HEK293 (cell line): ENCODE measurements at regions not wholly inside any gene's neighbourhood (a gene's known extent, or its start where the extent isn't known, plus 50 kb on each side); places are given as distances from the start of the nearest gene placed in this dataset.

Source experiments
- CTCF ChIA-PET: fragments of 350-600 bp; formaldehyde crosslinking; extraction: SDS; loops from one replicate; lab custom pipeline; 2021; ENCODE audit warnings: antibody characterized with exemption; lab: Yijun Ruan, JAX
- POLR2A ChIA-PET: fragments of 300-600 bp; formaldehyde crosslinking; extraction: SDS; loops from one replicate; lab custom pipeline; 2020; ENCODE audit warnings: antibody characterized with exemption, inconsistent platforms; lab: Yijun Ruan, JAX
- H3K27ac ChIP-seq: fragments of 200-500 bp; sonication (Bioruptor generic); 2 replicates; pipeline ENCODE4 v1.5.1; 2014; ENCODE audit warnings: low read depth, low read length, control low read depth, inconsistent platforms; ENCODE audit errors: extremely low read depth
- H3K36me3 ChIP-seq, 2 experiments: fragments of 200-500 bp in 1 of 2; sonication (Bioruptor generic) in 1 of 2; 1 replicate in 1 of 2; 2 replicates in 1 of 2; pipeline ENCODE4 v1.5.1; 2014 to 2017; ENCODE audit warnings: inconsistent platforms in 2 of 2, low read length in 2 of 2; ENCODE audit not compliant: control insufficient read depth in 2 of 2, insufficient read depth in 1 of 2
- H3K4me1 ChIP-seq: fragments of 200-500 bp; sonication (Bioruptor generic); 2 replicates; pipeline ENCODE4 v1.5.1; 2014; ENCODE audit warnings: mild to moderate bottlenecking, low read length, inconsistent platforms; ENCODE audit not compliant: control insufficient read depth, insufficient read depth
- H3K4me3 ChIP-seq: 2 replicates; pipeline ENCODE4 v1.5.1; 2011; ENCODE audit warnings: low read depth, mild to moderate bottlenecking, control low read depth, low read length, moderate library complexity
- H3K9me3 ChIP-seq: fragments of 200-500 bp; sonication (Bioruptor generic); 2 replicates; pipeline ENCODE4 v1.5.1; 2014; ENCODE audit warnings: low read depth, low read length, inconsistent platforms; ENCODE audit not compliant: control insufficient read depth, insufficient read depth
- BCL11B ChIP-seq: fragments of 450-650 bp; formaldehyde crosslinking; IDR thresholded peaks from 2 replicates; pipeline ENCODE4 v1.5.1; 2016; ENCODE audit warnings: low read depth, missing biosample characterization, missing genetic modification characterization
- ELK4 ChIP-seq: IDR thresholded peaks from 2 replicates; pipeline ENCODE4 v1.6.1; 2011; ENCODE audit warnings: mild to moderate bottlenecking, low read depth, low read length, borderline replicate concordance
- FEZF1 ChIP-seq: fragments of 450-650 bp; formaldehyde crosslinking; IDR thresholded peaks from 2 replicates; pipeline ENCODE4 v1.5.1; 2016; ENCODE audit warnings: missing biosample characterization, missing genetic modification characterization
- HIC1 ChIP-seq: fragments of 450-650 bp; formaldehyde crosslinking; IDR thresholded peaks from 2 replicates; pipeline ENCODE4 v1.5.1; 2016; ENCODE audit warnings: missing biosample characterization, missing genetic modification characterization
- KLF8 ChIP-seq: fragments of 450-650 bp; formaldehyde crosslinking; IDR thresholded peaks from 2 replicates; pipeline ENCODE4 v1.5.1; 2016; ENCODE audit warnings: missing biosample characterization, missing genetic modification characterization
- KLF9 ChIP-seq: fragments of 450-650 bp; formaldehyde crosslinking; IDR thresholded peaks from 2 replicates; pipeline ENCODE4 v1.5.1; 2016; ENCODE audit warnings: missing biosample characterization, missing genetic modification characterization, low read depth
- SCRT1 ChIP-seq: fragments of 450-650 bp; formaldehyde crosslinking; IDR thresholded peaks from 2 replicates; pipeline ENCODE4 v1.5.1; 2016; ENCODE audit warnings: missing biosample characterization, missing genetic modification characterization, borderline replicate concordance
- SP2 ChIP-seq: fragments of 450-650 bp; formaldehyde crosslinking; IDR thresholded peaks from 2 replicates; pipeline ENCODE4 v1.5.1; 2016; ENCODE audit warnings: missing biosample characterization, missing genetic modification characterization
- ZBTB1 ChIP-seq: fragments of 450-650 bp; formaldehyde crosslinking; IDR thresholded peaks from 2 replicates; pipeline ENCODE4 v1.5.1; 2016; ENCODE audit warnings: missing biosample characterization, missing genetic modification characterization
- ZBTB44 ChIP-seq: fragments of 450-650 bp; IDR thresholded peaks from 2 replicates; pipeline ENCODE4 v1.5.1; 2018; ENCODE audit warnings: missing biosample characterization, mild to moderate bottlenecking, missing genetic modification characterization
- ZEB2 ChIP-seq: fragments of 450-650 bp; formaldehyde crosslinking; IDR thresholded peaks from 2 replicates; pipeline ENCODE4 v1.5.1; 2016; ENCODE audit warnings: missing biosample characterization, missing genetic modification characterization
- ZNF10 ChIP-seq: fragments of 450-650 bp; formaldehyde crosslinking; IDR thresholded peaks from 2 replicates; pipeline ENCODE4 v1.5.1; 2017; ENCODE audit warnings: missing biosample characterization, missing genetic modification characterization
- ZNF133 ChIP-seq: fragments of 450-650 bp; formaldehyde crosslinking; IDR thresholded peaks from 2 replicates; pipeline ENCODE4 v1.5.1; 2016; ENCODE audit warnings: missing biosample characterization, missing genetic modification characterization
- ZNF155 ChIP-seq: fragments of 450-650 bp; formaldehyde crosslinking; IDR thresholded peaks from 2 replicates; pipeline ENCODE4 v1.5.1; 2016; ENCODE audit warnings: missing biosample characterization, missing genetic modification characterization
- ZNF16 ChIP-seq: fragments of 450-650 bp; formaldehyde crosslinking; IDR thresholded peaks from 2 replicates; pipeline ENCODE4 v1.5.1; 2016; ENCODE audit warnings: low read depth, missing biosample characterization, missing genetic modification characterization
- ZNF211 ChIP-seq: fragments of 450-650 bp; formaldehyde crosslinking; IDR thresholded peaks from 2 replicates; pipeline ENCODE4 v1.5.1; 2016; ENCODE audit warnings: low read depth, missing biosample characterization, missing genetic modification characterization
- ZNF239 ChIP-seq: fragments of 450-650 bp; formaldehyde crosslinking; IDR thresholded peaks from 2 replicates; pipeline ENCODE4 v1.5.1; 2016; ENCODE audit warnings: missing biosample characterization, missing genetic modification characterization
- ZNF404 ChIP-seq: fragments of 450-650 bp; formaldehyde crosslinking; IDR thresholded peaks from 2 replicates; pipeline ENCODE4 v1.5.1; 2017; ENCODE audit warnings: missing biosample characterization, missing genetic modification characterization
- ZNF416 ChIP-seq: fragments of 450-650 bp; formaldehyde crosslinking; IDR thresholded peaks from 2 replicates; pipeline ENCODE4 v1.5.1; 2016; ENCODE audit warnings: missing biosample characterization, missing genetic modification characterization
- ZNF510 ChIP-seq: fragments of 450-650 bp; formaldehyde crosslinking; IDR thresholded peaks from 2 replicates; pipeline ENCODE4 v1.5.1; 2018; ENCODE audit warnings: mild to moderate bottlenecking, missing genetic modification characterization, missing biosample characterization; ENCODE audit not compliant: insufficient replicate concordance
- ZNF518A ChIP-seq: fragments of 450-650 bp; formaldehyde crosslinking; conservative IDR thresholded peaks from 2 replicates; pipeline ENCODE4 v1.5.1; 2016; ENCODE audit warnings: low read depth, missing biosample characterization, missing genetic modification characterization
- ZNF530 ChIP-seq: fragments of 450-650 bp; formaldehyde crosslinking; IDR thresholded peaks from 2 replicates; pipeline ENCODE4 v1.5.1; 2016; ENCODE audit warnings: low read depth, missing biosample characterization, missing genetic modification characterization
- ZNF677 ChIP-seq: fragments of 450-650 bp; IDR thresholded peaks from 2 replicates; pipeline ENCODE4 v1.5.0; 2018; ENCODE audit warnings: missing biosample characterization, mild to moderate bottlenecking, missing genetic modification characterization, moderate library complexity
- ZNF747 ChIP-seq: fragments of 450-650 bp; formaldehyde crosslinking; IDR thresholded peaks from 2 replicates; pipeline ENCODE4 v1.5.1; 2016; ENCODE audit warnings: missing biosample characterization, missing genetic modification characterization
- ZSCAN5A ChIP-seq: fragments of 450-650 bp; formaldehyde crosslinking; IDR thresholded peaks from 2 replicates; pipeline ENCODE4 v1.5.1; 2016; ENCODE audit warnings: missing biosample characterization, missing genetic modification characterization
- ZXDB ChIP-seq: fragments of 450-650 bp; formaldehyde crosslinking; IDR thresholded peaks from 2 replicates; pipeline ENCODE4 v1.5.1; 2016; ENCODE audit warnings: missing biosample characterization, missing genetic modification characterization

GRCh38 chr2:48132271-48132625, 182.2 kb upstream of the FOXN2 start:
- H3K4me3 ChIP-seq: no peak overlapping the region
- TF ChIP-seq ZNF10 (tag by site-specific recombination): no peak
- no peak for TF ChIP-seq BCL11B
- no peak for TF ChIP-seq ZNF416 (tag by site-specific recombination)
- no peak for TF ChIP-seq ZEB2 (tag by site-specific recombination)
- TF ChIP-seq ZNF155 (tag by site-specific recombination): no peak
- TF ChIP-seq SP2 (tag by site-specific recombination): no peak
- TF ChIP-seq HIC1 (tag by site-specific recombination): no peak
- TF ChIP-seq ZNF16 (tag by site-specific recombination): no peak
- no peak for TF ChIP-seq SCRT1
- TF ChIP-seq ZNF530 (tag by site-specific recombination): no peak
- no peak for TF ChIP-seq ZNF677 (tag by site-specific recombination)
- no peak for TF ChIP-seq ZNF211 (tag by site-specific recombination)
- no peak for TF ChIP-seq ZNF239
- TF ChIP-seq ZNF518A (tag by site-specific recombination): no peak
- TF ChIP-seq FEZF1 (tag by site-specific recombination): no peak
- TF ChIP-seq ELK4: no peak
- ChIA-PET POLR2A (no interaction called here), CTCF (interaction anchor here (1.0 kb wide), 1 partner anchor 14 kb away, joined by 4 read pairs; no protein-coding TSS in a partner anchor)
- H3K9me3 ChIP-seq: no peaks in the 10 kb centered on the region
- no peaks in the 10 kb centered on the region for H3K36me3 ChIP-seq
- H3K4me1 ChIP-seq: no peaks in the 10 kb centered on the region
- H3K27ac ChIP-seq: no peak overlapping the region

- CTCF ChIA-PET: interaction anchor here (0.7 kb wide), 1 partner anchor 339 kb away, joined by 3 read pairs; no protein-coding TSS in a partner anchor
- Histone ChIP-seq H3K4me1 (no peaks in the 10 kb centered on the region), H3K27ac (no peak overlapping the region), H3K36me3 (no peaks in the 10 kb centered on the region), H3K9me3 (no peaks in the 10 kb centered on the region), H3K4me3 (no peak overlapping the region)
- POLR2A ChIA-PET: no interaction called here
- TF ChIP-seq ZXDB (tag by site-specific recombination) (no peak), ZBTB1 (tag by site-specific recombination) (no peak), ZNF16 (tag by site-specific recombination) (no peak), FEZF1 (tag by site-specific recombination) (no peak), ZSCAN5A (no peak), ZNF211 (tag by site-specific recombination) (no peak), KLF8 (tag by site-specific recombination) (no peak), ZNF747 (no peak), ZNF404 (tag by site-specific recombination) (no peak), ZNF530 (tag by site-specific recombination) (no peak), ZNF510 (tag by site-specific recombination) (no peak), ZBTB44 (tag by site-specific recombination) (no peak), ZNF133 (tag by site-specific recombination) (no peak), KLF9 (no peak)
These were observed 179.8 kb upstream of the FOXN2 start for GRCh38 chr2:48134704-48135103.
